ENCODE measurements at regions not wholly inside any gene's neighbourhood (a gene's known extent, or its start where the extent isn't known, plus 50 kb on each side); places are given as distances from the start of the nearest gene placed in this dataset.
A peak's percentile ranks its signal among the peaks of the same experiment; 100 is the strongest.

DNA sequence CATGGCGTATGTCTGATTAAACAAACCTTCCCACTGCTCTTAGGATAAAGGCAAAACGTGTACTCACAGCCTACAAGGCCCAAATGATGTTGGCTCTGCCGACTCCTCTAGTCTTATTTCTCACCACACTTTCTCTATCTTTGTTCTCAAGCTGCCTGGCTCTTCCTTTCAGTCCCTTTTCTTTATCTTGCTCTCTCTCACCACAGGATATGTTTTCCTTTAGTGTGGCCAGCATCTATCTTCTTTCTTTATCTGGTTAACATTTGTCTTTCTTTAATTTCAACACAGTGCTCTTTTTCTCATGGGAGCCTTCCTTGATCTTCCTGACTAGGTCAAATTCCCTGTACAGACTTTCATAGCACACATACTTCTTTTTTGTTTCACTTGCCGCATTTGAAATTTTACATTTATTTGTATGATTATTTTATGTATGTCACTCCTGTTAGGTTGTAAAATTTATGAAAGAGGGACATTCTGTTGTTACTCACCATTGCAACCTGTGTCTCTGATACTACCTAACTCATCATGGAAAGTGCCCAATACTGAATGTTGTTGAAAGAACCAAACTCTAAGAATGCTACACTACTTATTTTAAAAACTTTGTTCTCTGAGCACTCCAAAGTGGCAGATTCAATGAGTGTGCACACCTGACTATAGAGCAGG, 328.9 kb upstream of the CBLB start:
- no peaks in the 10 kb centered on the region for H3K27me3 ChIP-seq (ENCODE audit: insufficient read depth, low read length, poor library complexity, severe bottlenecking)
- no peak overlapping the region for H2AFZ ChIP-seq (ENCODE audit: low read length)

DNA sequence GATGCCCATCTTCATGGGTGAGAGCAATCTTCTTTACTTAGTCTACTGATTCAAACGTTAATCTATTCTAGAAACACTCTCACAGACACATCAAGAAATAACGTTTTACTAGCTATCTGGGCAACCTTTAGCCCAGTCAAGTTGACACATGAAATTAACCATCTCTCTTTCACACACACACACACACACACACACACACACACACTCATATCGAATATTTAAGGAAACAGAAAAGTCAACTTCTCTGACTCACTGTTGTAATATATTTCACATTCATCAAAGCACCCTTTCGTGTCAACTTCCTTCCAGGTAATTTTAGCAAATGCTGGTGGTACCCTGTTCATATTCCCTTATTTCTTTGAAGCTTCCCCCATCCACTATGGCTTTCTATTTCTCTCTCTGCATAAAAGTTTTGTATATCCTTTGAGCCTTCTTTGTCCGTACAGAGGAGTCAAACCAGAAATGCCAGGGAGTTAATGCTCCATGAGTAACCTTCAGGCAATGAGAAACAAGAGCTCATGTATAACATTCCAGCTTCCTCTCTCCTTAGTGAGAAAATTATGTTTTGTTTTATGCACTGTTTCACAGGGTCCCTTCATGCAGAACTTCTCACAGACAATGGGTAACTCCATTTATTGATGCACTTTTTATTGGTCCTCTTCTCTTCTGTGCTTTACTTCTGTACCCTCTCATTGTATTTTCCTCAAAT, 335.5 kb upstream of the CBLB start:
- Histone ChIP-seq H3K27me3 (ENCODE audit: insufficient read depth, low read length, poor library complexity, severe bottlenecking) (no peaks in the 10 kb centered on the region), H3K9ac (ENCODE audit: low read depth, low read length, poor library complexity, severe bottlenecking) (no peak overlapping the region), H4K20me1 (ENCODE audit: insufficient read depth, low read length, poor library complexity, severe bottlenecking) (no peaks in the 10 kb centered on the region), H3K79me2 (ENCODE audit: insufficient read depth, low read length) (no peaks in the 10 kb centered on the region), H3K4me1 (ENCODE audit: insufficient read depth, low read length, poor library complexity, severe bottlenecking) (peaks cover 18% of the 10 kb centered on the region), H2AFZ (ENCODE audit: low read length) (no peak overlapping the region), H3K4me3 (ENCODE audit: low read length, poor library complexity, severe bottlenecking) (no peak overlapping the region), H3F3A (ENCODE audit: low read depth) (peaks cover 7% of the 10 kb centered on the region; the same call in 1 of the 2 replicates), H3K4me2 (ENCODE audit: low read depth, low read length, poor library complexity, severe bottlenecking) (no peak overlapping the region), H3K36me3 (ENCODE audit: insufficient read depth, low read length) (no peaks in the 10 kb centered on the region), H3K9me3 (ENCODE audit: insufficient read depth, low read depth, low read length) (no peaks in the 10 kb centered on the region), H3K9me2 (replicated peaks; ENCODE audit: low read depth, low read length) (no peaks in the 10 kb centered on the region)
- no peak for TF ChIP-seq EZH2phosphoT487 (IDR thresholded peaks at IDR 0.05; ENCODE audit: borderline replicate concordance)
- TF ChIP-seq, protein P1, sequence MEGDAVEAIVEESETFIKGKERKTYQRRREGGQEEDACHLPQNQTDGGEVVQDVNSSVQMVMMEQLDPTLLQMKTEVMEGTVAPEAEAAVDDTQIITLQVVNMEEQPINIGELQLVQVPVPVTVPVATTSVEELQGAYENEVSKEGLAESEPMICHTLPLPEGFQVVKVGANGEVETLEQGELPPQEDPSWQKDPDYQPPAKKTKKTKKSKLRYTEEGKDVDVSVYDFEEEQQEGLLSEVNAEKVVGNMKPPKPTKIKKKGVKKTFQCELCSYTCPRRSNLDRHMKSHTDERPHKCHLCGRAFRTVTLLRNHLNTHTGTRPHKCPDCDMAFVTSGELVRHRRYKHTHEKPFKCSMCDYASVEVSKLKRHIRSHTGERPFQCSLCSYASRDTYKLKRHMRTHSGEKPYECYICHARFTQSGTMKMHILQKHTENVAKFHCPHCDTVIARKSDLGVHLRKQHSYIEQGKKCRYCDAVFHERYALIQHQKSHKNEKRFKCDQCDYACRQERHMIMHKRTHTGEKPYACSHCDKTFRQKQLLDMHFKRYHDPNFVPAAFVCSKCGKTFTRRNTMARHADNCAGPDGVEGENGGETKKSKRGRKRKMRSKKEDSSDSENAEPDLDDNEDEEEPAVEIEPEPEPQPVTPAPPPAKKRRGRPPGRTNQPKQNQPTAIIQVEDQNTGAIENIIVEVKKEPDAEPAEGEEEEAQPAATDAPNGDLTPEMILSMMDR (conservative IDR thresholded peaks at IDR 0.05; ENCODE audit: low read length), result no peak

More for the DNA sequence above, 328.9 kb upstream of the CBLB start:
- no peak overlapping the region for H3K4me3 ChIP-seq (ENCODE audit: low read length, poor library complexity, severe bottlenecking)
- H3K4me1 ChIP-seq (ENCODE audit: insufficient read depth, low read length, poor library complexity, severe bottlenecking), result peaks cover 7% of the 10 kb centered on the region
- no peaks in the 10 kb centered on the region for H3K9me3 ChIP-seq (ENCODE audit: insufficient read depth, low read depth, low read length)
- no peaks in the 10 kb centered on the region for H3K79me2 ChIP-seq (ENCODE audit: insufficient read depth, low read length)
- no peaks in the 10 kb centered on the region for H4K20me1 ChIP-seq (ENCODE audit: insufficient read depth, low read length, poor library complexity, severe bottlenecking)
- no peaks in the 10 kb centered on the region for H3F3A ChIP-seq (ENCODE audit: low read depth)
- H3K9me2 ChIP-seq (replicated peaks; ENCODE audit: low read depth, low read length), result no peaks in the 10 kb centered on the region
- no peak overlapping the region for H3K9ac ChIP-seq (ENCODE audit: low read depth, low read length, poor library complexity, severe bottlenecking)
- no peak overlapping the region for H3K4me2 ChIP-seq (ENCODE audit: low read depth, low read length, poor library complexity, severe bottlenecking)
- no peaks in the 10 kb centered on the region for H3K36me3 ChIP-seq (ENCODE audit: insufficient read depth, low read length)
- TF ChIP-seq, protein P1 (conservative IDR thresholded peaks at IDR 0.05; ENCODE audit: low read length), result no peak
- TF ChIP-seq EZH2phosphoT487 (IDR thresholded peaks at IDR 0.05; ENCODE audit: borderline replicate concordance), result no peak

DNA sequence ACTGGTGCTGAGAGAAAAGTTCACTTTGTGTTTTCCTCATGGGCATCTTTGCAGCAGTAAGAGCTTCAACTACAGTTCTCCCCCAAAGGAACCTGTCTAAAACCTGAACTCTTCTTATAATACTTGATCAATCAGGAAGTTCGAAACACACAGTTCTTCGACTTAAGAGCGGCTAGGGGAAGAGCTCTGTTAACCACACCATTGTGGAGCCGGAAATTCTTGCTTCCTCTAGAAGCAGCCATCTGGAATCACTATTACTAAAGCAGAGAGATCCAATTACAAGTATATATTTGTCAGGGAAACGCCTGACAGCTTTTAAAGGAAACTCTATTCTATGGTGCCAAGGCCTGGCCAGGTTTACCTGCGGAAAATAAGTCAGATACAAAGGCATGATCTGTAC, 337.3 kb upstream of the CBLB start:
- Histone ChIP-seq H3K4me2 (ENCODE audit: low read depth, low read length, poor library complexity, severe bottlenecking) (peak overlapping the region; percentile 69), H3K27me3 (ENCODE audit: insufficient read depth, low read length, poor library complexity, severe bottlenecking) (no peaks in the 10 kb centered on the region), H3K4me3 (ENCODE audit: low read length, poor library complexity, severe bottlenecking) (peak overlapping the region; percentile 59), H3K79me2 (ENCODE audit: insufficient read depth, low read length) (no peaks in the 10 kb centered on the region), H3F3A (ENCODE audit: low read depth) (peaks cover 7% of the 10 kb centered on the region; the same call in 1 of the 2 replicates), H3K9ac (ENCODE audit: low read depth, low read length, poor library complexity, severe bottlenecking) (peak overlapping the region; percentile 29), H3K9me3 (ENCODE audit: insufficient read depth, low read depth, low read length) (no peaks in the 10 kb centered on the region), H3K9me2 (replicated peaks; ENCODE audit: low read depth, low read length) (no peaks in the 10 kb centered on the region), H3K4me1 (ENCODE audit: insufficient read depth, low read length, poor library complexity, severe bottlenecking) (peaks cover 18% of the 10 kb centered on the region), H4K20me1 (ENCODE audit: insufficient read depth, low read length, poor library complexity, severe bottlenecking) (no peaks in the 10 kb centered on the region), H3K36me3 (ENCODE audit: insufficient read depth, low read length) (no peaks in the 10 kb centered on the region), H2AFZ (ENCODE audit: low read length) (peak overlapping the region; percentile 79)
- TF ChIP-seq EZH2phosphoT487 (IDR thresholded peaks at IDR 0.05; ENCODE audit: borderline replicate concordance), result no peak
- TF ChIP-seq, protein P1 (conservative IDR thresholded peaks at IDR 0.05; ENCODE audit: low read length), result no peak
